Keratinocyte (primary cell): ENCODE measurements at regions not wholly inside any gene's neighbourhood (a gene's known extent, or its start where the extent isn't known, plus 50 kb on each side); places are given as distances from the start of the nearest gene placed in this dataset.

Experiments
- DNase-seq: peaks from one replicate; pipeline ENCODE4 v3.0.0-alpha.2; 2011; ENCODE audit warnings: low read depth, missing footprints, low spot score
- FAIRE-seq: peaks from 2 replicates; lab custom pipeline; 2011; peaks lifted over from hg19 to GRCh38; lab: Jason Lieb, UNC
- H2AFZ ChIP-seq: 2 replicates; pipeline ENCODE4 v1.6.0; 2012; ENCODE audit warnings: low read length, control low read depth, inconsistent platforms; ENCODE audit not compliant: control insufficient read depth
- H3K27ac ChIP-seq: 2 replicates; pipeline ENCODE4 v1.5.1; 2011; ENCODE audit warnings: low read length; ENCODE audit not compliant: control insufficient read depth, insufficient read depth
- H3K27me3 ChIP-seq: 3 replicates; pipeline ENCODE4 v1.6.0; 2011; ENCODE audit warnings: low read length; ENCODE audit not compliant: control insufficient read depth, insufficient read depth; ENCODE audit errors: extremely low read depth
- H3K36me3 ChIP-seq, 2 experiments: 2 replicates in 1 of 2; 3 replicates in 1 of 2; pipeline ENCODE4 v1.5.1; 2011; ENCODE audit warnings: low read length in 2 of 2, mild to moderate bottlenecking in 1 of 2; ENCODE audit not compliant: control insufficient read depth in 2 of 2, insufficient read depth in 2 of 2; ENCODE audit errors: extremely low read depth in 1 of 2
- H3K4me1 ChIP-seq: 3 replicates; pipeline ENCODE4 v1.5.1; 2011; ENCODE audit warnings: low read length; ENCODE audit not compliant: control insufficient read depth, insufficient read depth; ENCODE audit errors: extremely low read depth
- H3K4me2 ChIP-seq: 3 replicates; pipeline ENCODE4 v1.6.0; 2011; ENCODE audit warnings: low read depth, low read length; ENCODE audit not compliant: control insufficient read depth, insufficient read depth; ENCODE audit errors: extremely low read depth
- H3K4me3 ChIP-seq, 3 experiments: fragments of 200-600 bp in 1 of 3; sonication (generic) in 1 of 3; 2 replicates in 2 of 3; 3 replicates in 1 of 3; pipeline ENCODE4 v1.5.1; 2011 to 2016; ENCODE audit warnings: low read length in 3 of 3, mild to moderate bottlenecking in 3 of 3, control low read depth in 2 of 3, inconsistent platforms in 1 of 3, low read depth in 1 of 3, mixed read lengths in 1 of 3, mixed run types in 1 of 3, moderate library complexity in 1 of 3; ENCODE audit not compliant: control insufficient read depth in 2 of 3, insufficient read depth in 2 of 3; ENCODE audit errors: extremely low read depth in 1 of 3
- H3K79me2 ChIP-seq: 2 replicates; pipeline ENCODE4 v1.6.0; 2012; ENCODE audit warnings: low read length; ENCODE audit not compliant: control insufficient read depth, insufficient read depth
- H3K9ac ChIP-seq: 3 replicates; pipeline ENCODE4 v1.6.0; 2011; ENCODE audit warnings: low read length; ENCODE audit not compliant: control insufficient read depth, insufficient read depth; ENCODE audit errors: extremely low read depth
- H3K9me1 ChIP-seq: 3 replicates; pipeline ENCODE4 v1.6.0; 2011; ENCODE audit warnings: low read length; ENCODE audit not compliant: control insufficient read depth, insufficient read depth; ENCODE audit errors: extremely low read depth
- H3K9me3 ChIP-seq: 2 replicates; pipeline ENCODE4 v1.5.1; 2012; ENCODE audit warnings: low read depth, low read length; ENCODE audit not compliant: control insufficient read depth
- H4K20me1 ChIP-seq: 3 replicates; pipeline ENCODE4 v1.6.0; 2011; ENCODE audit warnings: low read length; ENCODE audit not compliant: control insufficient read depth, insufficient read depth; ENCODE audit errors: extremely low read depth
- EZH2 ChIP-seq: IDR thresholded peaks from one replicate; pipeline ENCODE4 v1.6.1; 2012; ENCODE audit warnings: inconsistent platforms, mild to moderate bottlenecking, low read length, moderate library complexity
- dilution Hi-C: fragments of 300-500 bp; cut with MboI; formaldehyde crosslinking; loops from one replicate; pipeline ENCODE4 v1.7.0; 2020; ENCODE audit warnings: low sequenced_read_pairs; ENCODE audit not compliant: extremely low pct_ligation_motif_present
- TF ChIP-seq, protein P1 (sequence below), 3 experiments: IDR thresholded peaks in 1 of 3; conservative IDR thresholded peaks in 1 of 3; optimal IDR thresholded peaks in 1 of 3; 2 replicates in 2 of 3; 3 replicates in 1 of 3; pipeline versions ENCODE3 to v1.5.1; 2011; ENCODE audit warnings: low read length in 3 of 3, mild to moderate bottlenecking in 3 of 3, moderate library complexity in 2 of 3, control low read depth in 1 of 3, inconsistent platforms in 1 of 3; ENCODE audit not compliant: insufficient read depth in 2 of 3; ENCODE audit errors: extremely low read depth in 1 of 3

DNA sequence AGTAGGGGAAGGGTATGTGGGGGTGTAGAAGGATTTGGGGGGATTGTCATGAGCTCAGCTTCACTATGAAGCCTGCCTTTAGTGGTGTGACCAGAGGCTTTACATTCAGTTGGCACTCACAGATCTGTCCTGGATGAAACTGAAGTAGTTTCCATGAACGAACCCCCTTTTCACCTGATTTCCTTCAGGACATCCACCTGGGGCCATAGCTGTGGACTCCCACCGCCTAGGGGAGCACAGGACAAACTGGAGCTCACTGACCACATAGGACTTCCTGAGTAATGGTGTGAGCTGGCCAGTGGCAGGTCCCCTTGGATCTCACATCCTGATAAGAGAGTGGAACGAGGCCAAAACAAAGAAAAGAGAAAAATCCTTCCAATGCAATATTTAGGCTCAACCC lies 54.1 kb downstream of the MRPL57 start:
- no peak for DNase-seq
- no peak overlapping the region for H3K4me2 ChIP-seq
- H3K79me2 ChIP-seq, result no peaks in the 10 kb centered on the region
- TF ChIP-seq EZH2, result no peak
- TF ChIP-seq, protein P1, sequence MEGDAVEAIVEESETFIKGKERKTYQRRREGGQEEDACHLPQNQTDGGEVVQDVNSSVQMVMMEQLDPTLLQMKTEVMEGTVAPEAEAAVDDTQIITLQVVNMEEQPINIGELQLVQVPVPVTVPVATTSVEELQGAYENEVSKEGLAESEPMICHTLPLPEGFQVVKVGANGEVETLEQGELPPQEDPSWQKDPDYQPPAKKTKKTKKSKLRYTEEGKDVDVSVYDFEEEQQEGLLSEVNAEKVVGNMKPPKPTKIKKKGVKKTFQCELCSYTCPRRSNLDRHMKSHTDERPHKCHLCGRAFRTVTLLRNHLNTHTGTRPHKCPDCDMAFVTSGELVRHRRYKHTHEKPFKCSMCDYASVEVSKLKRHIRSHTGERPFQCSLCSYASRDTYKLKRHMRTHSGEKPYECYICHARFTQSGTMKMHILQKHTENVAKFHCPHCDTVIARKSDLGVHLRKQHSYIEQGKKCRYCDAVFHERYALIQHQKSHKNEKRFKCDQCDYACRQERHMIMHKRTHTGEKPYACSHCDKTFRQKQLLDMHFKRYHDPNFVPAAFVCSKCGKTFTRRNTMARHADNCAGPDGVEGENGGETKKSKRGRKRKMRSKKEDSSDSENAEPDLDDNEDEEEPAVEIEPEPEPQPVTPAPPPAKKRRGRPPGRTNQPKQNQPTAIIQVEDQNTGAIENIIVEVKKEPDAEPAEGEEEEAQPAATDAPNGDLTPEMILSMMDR (optimal IDR thresholded peaks at IDR 0.05 in 1 of 3, IDR thresholded peaks at IDR 0.05 in 1 of 3, conservative IDR thresholded peaks at IDR 0.05 in 1 of 3; ENCODE audit: extremely low read depth in 1 of 3, insufficient read depth in 2 of 3, low read length in 3 of 3), result no peak
- H3K27ac ChIP-seq, result no peak overlapping the region
- H3K9me1 ChIP-seq, result no peaks in the 10 kb centered on the region
- H3K9ac ChIP-seq, result no peak overlapping the region
- H3K4me1 ChIP-seq, result peaks cover 4% of the 10 kb centered on the region
- H4K20me1 ChIP-seq, result no peaks in the 10 kb centered on the region
- H3K4me3 ChIP-seq, result no peak overlapping the region
- dilution Hi-C loops, result no loop called here
- no peaks in the 10 kb centered on the region for H3K36me3 ChIP-seq
- no peak overlapping the region for H2AFZ ChIP-seq
- H3K9me3 ChIP-seq, result no peaks in the 10 kb centered on the region
- FAIRE-seq, result no peak
- no peaks in the 10 kb centered on the region for H3K27me3 ChIP-seq

DNA sequence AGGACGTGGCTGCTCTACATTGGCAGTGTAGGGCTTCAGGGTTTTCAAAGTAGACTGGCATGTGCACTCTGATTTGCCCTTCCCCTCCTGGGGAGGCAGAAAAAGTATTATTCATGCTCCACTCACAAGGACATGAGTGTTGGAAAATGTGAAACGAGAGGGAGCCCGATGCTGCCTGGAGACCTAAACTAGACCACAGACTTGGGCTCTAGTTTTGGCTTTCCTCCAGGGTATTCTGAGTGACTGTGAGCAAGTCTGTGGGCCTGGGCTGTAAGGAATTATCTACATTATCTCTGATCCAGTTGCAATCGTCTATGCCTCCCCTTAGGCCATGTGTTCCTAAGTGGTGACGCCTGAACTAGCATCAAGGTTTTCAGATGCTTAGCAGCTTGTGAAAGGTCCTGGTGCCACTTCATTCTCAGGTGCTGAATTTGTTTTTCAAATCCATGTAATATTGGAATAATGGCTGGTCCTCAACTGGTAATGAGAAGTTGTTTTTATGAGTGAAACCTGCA lies 55.0 kb downstream of the MRPL57 start:
- H3K27me3 ChIP-seq, result no peaks in the 10 kb centered on the region

More for the DNA sequence above, 55.0 kb downstream of the MRPL57 start:
- Histone ChIP-seq H3K36me3 (no peaks in the 10 kb centered on the region), H3K27ac (no peak overlapping the region), H3K4me3 (no peak overlapping the region), H3K79me2 (no peaks in the 10 kb centered on the region), H3K9ac (no peak overlapping the region), H3K9me1 (no peaks in the 10 kb centered on the region), H3K4me1 (peaks cover 4% of the 10 kb centered on the region), H3K9me3 (no peaks in the 10 kb centered on the region), H4K20me1 (no peaks in the 10 kb centered on the region), H3K4me2 (no peak overlapping the region), H2AFZ (no peak overlapping the region)
- dilution Hi-C loops, result no loop called here
- DNase-seq (no peak), FAIRE-seq (no peak)
- TF ChIP-seq, protein P1 (optimal IDR thresholded peaks at IDR 0.05 in 1 of 3, IDR thresholded peaks at IDR 0.05 in 1 of 3, conservative IDR thresholded peaks at IDR 0.05 in 1 of 3; ENCODE audit: extremely low read depth in 1 of 3, insufficient read depth in 2 of 3, low read length in 3 of 3), result no peak
- no peak for TF ChIP-seq EZH2
